ENCODE measurements at regions not wholly inside any gene's neighbourhood (a gene's known extent, or its start where the extent isn't known, plus 50 kb on each side); places are given as distances from the start of the nearest gene placed in this dataset.

DNA sequence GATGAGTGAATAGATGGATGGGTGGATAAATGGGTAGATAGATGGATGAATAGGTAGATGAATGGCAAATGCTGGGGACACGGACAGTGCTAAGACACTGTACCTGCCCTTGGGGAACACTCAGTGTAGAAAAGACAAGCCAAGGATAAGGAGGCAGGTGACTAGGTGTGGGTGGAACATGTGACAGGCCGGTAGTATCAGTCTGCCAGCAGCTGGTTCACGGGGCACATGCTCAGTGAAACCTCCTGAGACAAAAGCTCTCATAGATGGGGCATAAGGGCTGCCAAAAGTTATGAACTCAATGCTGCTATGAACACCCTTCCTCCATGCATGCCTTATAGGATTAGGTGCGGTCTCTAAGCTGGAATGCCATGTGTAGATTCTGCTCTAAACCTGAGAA, 71.0 kb downstream of the C5orf15 start:
- TF ChIP-seq POLR2A (IDR thresholded peaks at IDR 0.05) = no peak
- TF ChIP-seq, protein P1, sequence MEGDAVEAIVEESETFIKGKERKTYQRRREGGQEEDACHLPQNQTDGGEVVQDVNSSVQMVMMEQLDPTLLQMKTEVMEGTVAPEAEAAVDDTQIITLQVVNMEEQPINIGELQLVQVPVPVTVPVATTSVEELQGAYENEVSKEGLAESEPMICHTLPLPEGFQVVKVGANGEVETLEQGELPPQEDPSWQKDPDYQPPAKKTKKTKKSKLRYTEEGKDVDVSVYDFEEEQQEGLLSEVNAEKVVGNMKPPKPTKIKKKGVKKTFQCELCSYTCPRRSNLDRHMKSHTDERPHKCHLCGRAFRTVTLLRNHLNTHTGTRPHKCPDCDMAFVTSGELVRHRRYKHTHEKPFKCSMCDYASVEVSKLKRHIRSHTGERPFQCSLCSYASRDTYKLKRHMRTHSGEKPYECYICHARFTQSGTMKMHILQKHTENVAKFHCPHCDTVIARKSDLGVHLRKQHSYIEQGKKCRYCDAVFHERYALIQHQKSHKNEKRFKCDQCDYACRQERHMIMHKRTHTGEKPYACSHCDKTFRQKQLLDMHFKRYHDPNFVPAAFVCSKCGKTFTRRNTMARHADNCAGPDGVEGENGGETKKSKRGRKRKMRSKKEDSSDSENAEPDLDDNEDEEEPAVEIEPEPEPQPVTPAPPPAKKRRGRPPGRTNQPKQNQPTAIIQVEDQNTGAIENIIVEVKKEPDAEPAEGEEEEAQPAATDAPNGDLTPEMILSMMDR (IDR thresholded peaks at IDR 0.05) = no peak

Data from uterus (tissue), 2 donors.